Adrenal gland (tissue), 5 donors: ENCODE measurements at regions not wholly inside any gene's neighbourhood (a gene's known extent, or its start where the extent isn't known, plus 50 kb on each side); places are given as distances from the start of the nearest gene placed in this dataset.

ENCODE experiments used
- CTCF ChIP-seq, 6 experiments: fragments of 450-650 bp in 4 of 6; fragments of 200-600 bp in 2 of 6; sonication (generic) in 1 of 6; IDR thresholded peaks; 1 replicate in 5 of 6; 2 replicates in 1 of 6; pipeline versions ENCODE4 v1.5.1 to v1.8.0; 2016 to 2021; ENCODE audit warnings: antibody characterized with exemption in 6 of 6, mild to moderate bottlenecking in 2 of 6, moderate library complexity in 1 of 6
- POLR2A ChIP-seq, 2 donors: fragments of 450-650 bp; IDR thresholded peaks; one replicate each; pipeline ENCODE4 v1.6.1; 2017; ENCODE audit warnings: antibody characterized with exemption in 2 of 2, mild to moderate bottlenecking in 2 of 2, moderate library complexity in 1 of 2
- donor health status: DM: no; HTN: no; CAD: no.

- no peak for TF ChIP-seq CTCF (IDR thresholded peaks at IDR 0.05)
- TF ChIP-seq POLR2A (IDR thresholded peaks at IDR 0.05): no peak
These were observed 1466.7 kb upstream of the CDH9 start for GRCh38 chr5:28505121-28505520.
